HG03378 (cell line): ENCODE measurements at regions not wholly inside any gene's neighbourhood (a gene's known extent, or its start where the extent isn't known, plus 50 kb on each side); places are given as distances from the start of the nearest gene placed in this dataset.
"Not testable (repeated sequence)": the region's sequence is repeated elsewhere in the genome, so short reads cannot be mapped to it uniquely, and the experiment has no call there.

Experiments
- ATAC-seq: cut with Tn5 transposase; IDR thresholded peaks from one replicate; pipeline ENCODE4 v1.9.1; 2021; ENCODE audit warnings: mild to moderate bottlenecking, moderate library complexity; ENCODE audit not compliant: unreplicated experiment

GRCh38 chr6:137313928-137314855 lies 95.0 kb upstream of the IFNGR1 start:
- no peak for ATAC-seq

- ATAC-seq = no peak
Observed at GRCh38 chr6:137313211-137313610, 94.0 kb upstream of the IFNGR1 start.

GRCh38 chr6:137311940-137312339 lies 92.8 kb upstream of the IFNGR1 start:
- ATAC-seq = no peak

- ATAC-seq = no peak
Observed at GRCh38 chr6:137309078-137309762, 90.0 kb upstream of the IFNGR1 start.

- no peak for ATAC-seq
Observed at GRCh38 chr6:137307163-137307854, 88.1 kb upstream of the IFNGR1 start.

- ATAC-seq = no peak
Observed at GRCh38 chr6:137305691-137306090, 86.5 kb upstream of the IFNGR1 start.

- no peak for ATAC-seq
Observed at GRCh38 chr6:137304020-137304780, 85.0 kb upstream of the IFNGR1 start.

- no peak for ATAC-seq
Observed at GRCh38 chr6:137303441-137303840, 84.3 kb upstream of the IFNGR1 start.

GRCh38 chr6:137299681-137300080 lies 80.5 kb upstream of the IFNGR1 start:
- no peak for ATAC-seq

- no peak for ATAC-seq
Observed at GRCh38 chr6:137297887-137298286, 78.7 kb upstream of the IFNGR1 start.

- ATAC-seq = not testable (repeated sequence)
Observed at GRCh38 chr6:137292326-137292725, 73.1 kb upstream of the IFNGR1 start.

GRCh38 chr6:137291441-137291840 lies 72.3 kb upstream of the IFNGR1 start:
- ATAC-seq = no peak

- no peak for ATAC-seq
Observed at GRCh38 chr6:137290601-137291261, 71.5 kb upstream of the IFNGR1 start.

- no peak for ATAC-seq
Observed at GRCh38 chr6:137286916-137287315, 67.7 kb upstream of the IFNGR1 start.

- no peak for ATAC-seq
Observed at GRCh38 chr6:137286368-137286767, 67.2 kb upstream of the IFNGR1 start.

- no peak for ATAC-seq
Observed at GRCh38 chr6:137284811-137285110, 65.6 kb upstream of the IFNGR1 start.

- peak; percentile 84 for ATAC-seq
Observed at GRCh38 chr6:137283940-137284810, 65.0 kb upstream of the IFNGR1 start.

GRCh38 chr6:137283080-137283479 lies 63.9 kb upstream of the IFNGR1 start:
- no peak for ATAC-seq

- ATAC-seq = no peak
Observed at GRCh38 chr6:137282254-137282653, 63.1 kb upstream of the IFNGR1 start.
